BJ (cell line): ENCODE measurements at regions not wholly inside any gene's neighbourhood (a gene's known extent, or its start where the extent isn't known, plus 50 kb on each side); places are given as distances from the start of the nearest gene placed in this dataset.

ENCODE experiments used
- CTCF ChIA-PET: fragments of 350-600 bp; formaldehyde crosslinking; extraction: SDS; loops from one replicate; lab custom pipeline; 2021; ENCODE audit warnings: antibody characterized with exemption, inconsistent platforms; lab: Yijun Ruan, JAX
- POLR2A ChIA-PET: fragments of 300-600 bp; sonication (Branson Sonifier 250); formaldehyde crosslinking; extraction: SDS; loops from one replicate; lab custom pipeline; 2021; ENCODE audit warnings: antibody characterized with exemption; lab: Charles Lee
- DNase-seq: peaks from one replicate; pipeline ENCODE4 v3.0.0-alpha.2; 2011; ENCODE audit warnings: low read depth
- H3K27me3 ChIP-seq: 2 replicates; pipeline ENCODE4 v1.6.0; 2011; ENCODE audit warnings: low read length; ENCODE audit not compliant: control insufficient read depth, insufficient read depth
- H3K36me3 ChIP-seq: 2 replicates; pipeline ENCODE4 v1.5.1; 2011; ENCODE audit warnings: low read length; ENCODE audit not compliant: control insufficient read depth, insufficient read depth
- H3K4me3 ChIP-seq: 2 replicates; pipeline ENCODE4 v1.5.1; 2011; ENCODE audit warnings: low read depth, mild to moderate bottlenecking, control low read depth, low read length
- TF ChIP-seq, protein P1 (sequence below): IDR thresholded peaks from 2 replicates; pipeline ENCODE4 v1.5.1; 2011; ENCODE audit warnings: low read depth, mild to moderate bottlenecking, control low read depth, inconsistent platforms, low read length, moderate library complexity; ENCODE audit not compliant: insufficient read depth

DNA sequence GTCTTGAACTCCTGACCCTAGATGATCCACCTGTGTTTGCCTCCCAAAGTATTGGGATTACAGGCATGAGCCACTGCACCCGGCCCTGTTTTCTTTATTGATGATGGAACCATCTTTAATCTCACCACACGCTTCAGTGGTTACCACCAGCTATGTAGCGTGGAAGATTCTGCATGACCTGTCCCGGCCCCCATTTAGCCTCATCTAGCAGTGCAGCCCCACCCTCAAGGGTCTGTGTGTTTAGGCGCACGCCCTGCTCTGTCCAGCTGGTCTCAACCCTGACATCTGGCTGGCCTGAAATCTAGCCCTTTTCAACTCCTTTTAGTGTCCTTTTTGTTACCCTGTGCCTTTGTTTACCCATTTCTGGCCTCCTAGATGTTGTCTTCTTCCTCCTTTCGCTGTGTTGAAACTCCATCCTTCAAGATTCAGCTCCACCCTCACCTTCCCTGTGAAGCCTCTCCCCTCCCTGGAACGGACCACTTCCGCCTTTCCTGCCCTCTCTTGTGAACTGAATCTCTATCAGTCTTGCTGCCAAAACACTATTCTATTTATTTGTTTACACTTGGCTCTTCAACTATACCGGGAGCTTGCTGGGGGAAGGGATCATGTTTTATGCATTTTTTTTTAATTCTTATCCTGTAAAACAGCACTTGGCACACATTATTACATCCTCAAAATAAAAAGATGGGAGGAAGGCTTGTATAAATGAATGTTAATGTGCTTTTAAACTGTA, 101.0 kb upstream of the MTHFD1L start:
- POLR2A ChIA-PET = no interaction called here
- Histone ChIP-seq H3K27me3 (no peaks in the 10 kb centered on the region), H3K4me3 (no peak overlapping the region), H3K36me3 (no peaks in the 10 kb centered on the region)
- TF ChIP-seq, protein P1, sequence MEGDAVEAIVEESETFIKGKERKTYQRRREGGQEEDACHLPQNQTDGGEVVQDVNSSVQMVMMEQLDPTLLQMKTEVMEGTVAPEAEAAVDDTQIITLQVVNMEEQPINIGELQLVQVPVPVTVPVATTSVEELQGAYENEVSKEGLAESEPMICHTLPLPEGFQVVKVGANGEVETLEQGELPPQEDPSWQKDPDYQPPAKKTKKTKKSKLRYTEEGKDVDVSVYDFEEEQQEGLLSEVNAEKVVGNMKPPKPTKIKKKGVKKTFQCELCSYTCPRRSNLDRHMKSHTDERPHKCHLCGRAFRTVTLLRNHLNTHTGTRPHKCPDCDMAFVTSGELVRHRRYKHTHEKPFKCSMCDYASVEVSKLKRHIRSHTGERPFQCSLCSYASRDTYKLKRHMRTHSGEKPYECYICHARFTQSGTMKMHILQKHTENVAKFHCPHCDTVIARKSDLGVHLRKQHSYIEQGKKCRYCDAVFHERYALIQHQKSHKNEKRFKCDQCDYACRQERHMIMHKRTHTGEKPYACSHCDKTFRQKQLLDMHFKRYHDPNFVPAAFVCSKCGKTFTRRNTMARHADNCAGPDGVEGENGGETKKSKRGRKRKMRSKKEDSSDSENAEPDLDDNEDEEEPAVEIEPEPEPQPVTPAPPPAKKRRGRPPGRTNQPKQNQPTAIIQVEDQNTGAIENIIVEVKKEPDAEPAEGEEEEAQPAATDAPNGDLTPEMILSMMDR = no peak
- CTCF ChIA-PET = interaction anchor here (0.7 to 1.3 kb wide), 2 partner anchors 51 to 346 kb away, joined by 3 to 4 read pairs; no protein-coding TSS in a partner anchor
- DNase-seq = no peak

DNA sequence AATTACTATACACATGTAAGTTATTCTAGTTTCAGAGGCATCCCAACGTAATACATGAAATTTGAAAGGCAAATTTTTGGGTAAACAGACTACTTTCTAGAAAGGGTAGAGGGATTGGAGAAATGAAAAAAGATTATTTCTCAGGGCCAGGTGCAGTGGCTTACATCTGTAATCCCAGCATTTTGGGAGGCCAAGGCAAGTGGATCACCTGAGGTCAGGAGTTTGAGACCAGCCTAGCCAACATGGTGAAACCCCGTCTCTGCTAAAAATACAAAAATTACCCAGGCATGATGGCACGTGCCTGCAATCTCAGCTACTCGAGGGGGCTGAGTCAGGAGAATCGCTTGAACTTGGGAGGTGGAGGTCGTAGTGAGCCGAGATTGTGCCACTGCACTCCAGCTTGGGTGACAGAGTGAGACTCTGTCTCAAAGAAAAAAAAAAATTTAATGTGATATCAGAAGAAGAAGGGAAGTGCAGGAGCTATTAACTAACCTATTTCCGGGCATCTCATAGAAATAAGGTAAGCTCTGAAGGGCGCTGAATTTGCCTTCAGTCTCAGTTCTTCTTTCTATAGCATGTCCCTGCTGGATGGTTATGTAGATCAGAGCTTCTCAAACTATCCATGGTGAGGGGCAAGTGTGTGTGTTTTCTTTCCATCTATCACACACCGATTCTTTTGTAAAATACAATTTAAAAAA, 100.3 kb upstream of the MTHFD1L start:
- ChIA-PET POLR2A (no interaction called here), CTCF (interaction anchor here (0.7 to 1.3 kb wide), 2 partner anchors 50 to 347 kb away, joined by 3 to 4 read pairs; no protein-coding TSS in a partner anchor)
- no peaks in the 10 kb centered on the region for H3K36me3 ChIP-seq
- DNase-seq = no peak
- H3K27me3 ChIP-seq = no peaks in the 10 kb centered on the region
- TF ChIP-seq, protein P1 = no peak
- H3K4me3 ChIP-seq = no peak overlapping the region

DNA sequence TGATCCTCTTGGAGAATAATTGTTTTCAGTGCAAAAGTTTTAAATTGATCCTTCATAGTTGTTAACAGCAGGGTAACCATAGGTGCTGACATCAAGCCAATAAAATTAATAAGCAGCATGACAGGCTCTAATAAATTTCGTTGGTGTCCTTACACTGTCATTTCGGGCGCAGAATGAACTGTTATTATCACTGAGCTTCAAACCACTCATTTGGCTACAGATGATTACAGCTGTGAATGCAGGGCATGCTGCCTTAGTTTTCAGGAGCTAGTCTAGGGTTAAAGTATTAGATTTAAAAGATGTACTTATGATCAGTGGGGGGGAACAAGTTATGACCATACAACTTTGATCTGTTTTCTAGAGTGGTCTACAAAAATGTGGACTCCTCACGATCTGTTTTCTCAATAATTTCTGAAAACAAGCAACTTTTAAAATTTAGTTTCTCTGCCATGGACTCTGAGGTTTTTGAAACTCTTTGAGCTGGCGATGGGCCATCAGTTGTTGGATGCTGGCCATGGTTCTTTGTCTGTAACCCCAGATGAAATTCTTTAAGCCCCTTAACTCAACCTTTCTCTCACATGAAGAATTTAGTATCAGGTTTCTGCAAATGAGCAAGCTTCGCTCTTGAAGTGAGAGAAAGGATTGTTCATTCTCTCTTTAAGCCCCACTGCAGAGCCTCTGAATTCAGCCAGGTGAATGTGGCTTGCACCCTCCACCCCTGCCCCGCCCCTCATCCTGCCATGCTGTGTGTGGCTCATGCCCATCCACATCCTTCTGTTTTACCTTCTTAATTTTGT, 99.1 kb upstream of the MTHFD1L start:
- Histone ChIP-seq H3K4me3 (no peak overlapping the region), H3K27me3 (no peaks in the 10 kb centered on the region), H3K36me3 (no peaks in the 10 kb centered on the region)
- POLR2A ChIA-PET = no interaction called here
- CTCF ChIA-PET = no interaction called here
- DNase-seq = no peak
- TF ChIP-seq, protein P1 = no peak

DNA sequence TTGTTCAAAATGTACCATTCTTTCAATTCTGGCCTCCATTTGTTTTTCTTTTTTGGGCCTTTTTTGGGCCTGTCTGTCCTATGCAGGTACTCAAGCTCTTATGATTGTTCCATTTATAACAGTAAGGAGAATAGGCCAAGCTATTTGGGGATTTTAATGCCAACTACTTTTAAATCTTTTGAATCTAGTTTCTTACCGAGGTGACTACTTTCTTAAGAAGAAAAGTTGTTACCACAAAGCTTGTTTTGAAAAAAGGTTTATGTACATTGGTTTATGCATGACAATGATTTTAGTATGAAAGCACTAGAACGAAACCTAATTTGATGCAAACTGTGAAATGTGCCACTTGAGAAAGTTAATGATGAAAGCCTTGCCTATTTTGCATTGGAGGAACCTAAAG, 98.3 kb upstream of the MTHFD1L start:
- no peak for DNase-seq
- TF ChIP-seq, protein P1 = no peak
- no peaks in the 10 kb centered on the region for H3K27me3 ChIP-seq
- POLR2A ChIA-PET = no interaction called here
- H3K4me3 ChIP-seq = no peak overlapping the region
- CTCF ChIA-PET = no interaction called here
- no peaks in the 10 kb centered on the region for H3K36me3 ChIP-seq
